ENCODE measurements at regions not wholly inside any gene's neighbourhood (a gene's known extent, or its start where the extent isn't known, plus 50 kb on each side); places are given as distances from the start of the nearest gene placed in this dataset.
A peak's percentile ranks its signal among the peaks of the same experiment; 100 is the strongest.

DNA sequence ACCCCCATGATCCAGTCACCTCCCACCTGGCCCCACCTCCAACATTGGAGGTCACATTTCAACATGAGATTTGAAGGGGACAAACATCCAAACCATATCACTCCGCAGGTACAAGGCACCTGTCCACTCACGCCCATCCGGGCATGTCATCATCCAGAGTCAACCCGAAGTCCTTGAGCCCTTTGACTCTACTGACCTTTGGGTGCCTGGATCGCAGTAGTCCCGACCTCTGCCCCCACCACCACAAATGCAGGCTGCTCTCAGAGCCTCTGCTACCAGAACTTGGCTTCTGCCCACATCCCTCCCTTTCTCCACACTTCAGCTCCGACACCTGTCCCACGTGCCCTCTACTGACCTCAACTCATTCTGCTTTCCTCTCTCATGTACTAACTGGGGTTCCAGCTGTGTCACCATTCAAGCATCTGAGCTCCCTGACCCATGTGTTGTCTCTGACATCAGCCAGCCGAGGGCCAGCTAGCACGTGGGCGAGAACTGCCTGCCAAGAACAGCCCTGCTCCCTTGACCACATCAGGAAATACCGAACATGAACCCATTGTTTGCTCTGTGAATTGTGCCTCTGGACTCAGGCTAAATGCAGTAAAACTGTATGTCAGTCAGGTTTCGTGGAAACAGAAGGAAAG is 498.3 kb upstream of the SULF2 start (continued):
- peak; percentile 95; the same call in 1 of the 2 replicates for TF ChIP-seq ZFP36L1 (CRISPR knock-in tag; IDR thresholded peaks at IDR 0.05)
- no peak for TF ChIP-seq RBM22 (optimal IDR thresholded peaks at IDR 0.05; ENCODE audit: low read length)
- no peak; the same call in 1 of the 2 replicates for TF ChIP-seq RAD51 (IDR thresholded peaks at IDR 0.05; ENCODE audit: borderline replicate concordance)
- TF ChIP-seq, protein P1, sequence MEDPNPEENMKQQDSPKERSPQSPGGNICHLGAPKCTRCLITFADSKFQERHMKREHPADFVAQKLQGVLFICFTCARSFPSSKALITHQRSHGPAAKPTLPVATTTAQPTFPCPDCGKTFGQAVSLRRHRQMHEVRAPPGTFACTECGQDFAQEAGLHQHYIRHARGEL (CRISPR knock-in tag; IDR thresholded peaks at IDR 0.05) = no peak
- TF ChIP-seq ZNF263 (CRISPR knock-in tag; IDR thresholded peaks at IDR 0.05) = no peak
- TF ChIP-seq TBX2 (CRISPR knock-in tag; IDR thresholded peaks at IDR 0.05; ENCODE audit: borderline replicate concordance) = peak; percentile 55; the same call in 1 of the 2 replicates
- TF ChIP-seq TARDBP (CRISPR knock-in tag; IDR thresholded peaks at IDR 0.05) = no peak; the same call in 1 of the 2 replicates
- TF ChIP-seq ZNF737 (CRISPR knock-in tag; IDR thresholded peaks at IDR 0.05; ENCODE audit: borderline replicate concordance) = no peak
- no peak for TF ChIP-seq MYNN (CRISPR knock-in tag; IDR thresholded peaks at IDR 0.05; ENCODE audit: low read depth)
- TF ChIP-seq REPIN1 (CRISPR knock-in tag; IDR thresholded peaks at IDR 0.05; ENCODE audit: borderline replicate concordance, low read depth) = no peak
- TF ChIP-seq, protein P2, sequence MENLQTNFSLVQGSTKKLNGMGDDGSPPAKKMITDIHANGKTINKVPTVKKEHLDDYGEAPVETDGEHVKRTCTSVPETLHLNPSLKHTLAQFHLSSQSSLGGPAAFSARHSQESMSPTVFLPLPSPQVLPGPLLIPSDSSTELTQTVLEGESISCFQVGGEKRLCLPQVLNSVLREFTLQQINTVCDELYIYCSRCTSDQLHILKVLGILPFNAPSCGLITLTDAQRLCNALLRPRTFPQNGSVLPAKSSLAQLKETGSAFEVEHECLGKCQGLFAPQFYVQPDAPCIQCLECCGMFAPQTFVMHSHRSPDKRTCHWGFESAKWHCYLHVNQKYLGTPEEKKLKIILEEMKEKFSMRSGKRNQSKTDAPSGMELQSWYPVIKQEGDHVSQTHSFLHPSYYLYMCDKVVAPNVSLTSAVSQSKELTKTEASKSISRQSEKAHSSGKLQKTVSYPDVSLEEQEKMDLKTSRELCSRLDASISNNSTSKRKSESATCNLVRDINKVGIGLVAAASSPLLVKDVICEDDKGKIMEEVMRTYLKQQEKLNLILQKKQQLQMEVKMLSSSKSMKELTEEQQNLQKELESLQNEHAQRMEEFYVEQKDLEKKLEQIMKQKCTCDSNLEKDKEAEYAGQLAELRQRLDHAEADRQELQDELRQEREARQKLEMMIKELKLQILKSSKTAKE (CRISPR knock-in tag; IDR thresholded peaks at IDR 0.05; ENCODE audit: borderline replicate concordance) = peak; percentile 66
- TF ChIP-seq ZNF543 (CRISPR knock-in tag; IDR thresholded peaks at IDR 0.05) = no peak
- TF ChIP-seq MAF1 (CRISPR knock-in tag; IDR thresholded peaks at IDR 0.05; ENCODE audit: borderline replicate concordance) = no peak
- TF ChIP-seq, protein P3, sequence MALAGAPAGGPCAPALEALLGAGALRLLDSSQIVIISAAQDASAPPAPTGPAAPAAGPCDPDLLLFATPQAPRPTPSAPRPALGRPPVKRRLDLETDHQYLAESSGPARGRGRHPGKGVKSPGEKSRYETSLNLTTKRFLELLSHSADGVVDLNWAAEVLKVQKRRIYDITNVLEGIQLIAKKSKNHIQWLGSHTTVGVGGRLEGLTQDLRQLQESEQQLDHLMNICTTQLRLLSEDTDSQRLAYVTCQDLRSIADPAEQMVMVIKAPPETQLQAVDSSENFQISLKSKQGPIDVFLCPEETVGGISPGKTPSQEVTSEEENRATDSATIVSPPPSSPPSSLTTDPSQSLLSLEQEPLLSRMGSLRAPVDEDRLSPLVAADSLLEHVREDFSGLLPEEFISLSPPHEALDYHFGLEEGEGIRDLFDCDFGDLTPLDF (CRISPR knock-in tag; IDR thresholded peaks at IDR 0.05) = no peak
- TF ChIP-seq ZNF775 (CRISPR knock-in tag; IDR thresholded peaks at IDR 0.05; ENCODE audit: borderline replicate concordance) = no peak
- no peak for TF ChIP-seq POLR2A (IDR thresholded peaks at IDR 0.05; ENCODE audit: insufficient read depth in 1 of 2, low read depth in 2 of 2, low read length in 2 of 2)
- TF ChIP-seq ZNF441 (CRISPR knock-in tag; IDR thresholded peaks at IDR 0.05; ENCODE audit: borderline replicate concordance) = peak; percentile 69; the same call in 1 of the 2 replicates
- TF ChIP-seq CAMTA2 (CRISPR knock-in tag; IDR thresholded peaks at IDR 0.05; ENCODE audit: borderline replicate concordance) = no peak
- TF ChIP-seq ATM (IDR thresholded peaks at IDR 0.05; ENCODE audit: borderline replicate concordance) = no peak
- TF ChIP-seq, protein P4, sequence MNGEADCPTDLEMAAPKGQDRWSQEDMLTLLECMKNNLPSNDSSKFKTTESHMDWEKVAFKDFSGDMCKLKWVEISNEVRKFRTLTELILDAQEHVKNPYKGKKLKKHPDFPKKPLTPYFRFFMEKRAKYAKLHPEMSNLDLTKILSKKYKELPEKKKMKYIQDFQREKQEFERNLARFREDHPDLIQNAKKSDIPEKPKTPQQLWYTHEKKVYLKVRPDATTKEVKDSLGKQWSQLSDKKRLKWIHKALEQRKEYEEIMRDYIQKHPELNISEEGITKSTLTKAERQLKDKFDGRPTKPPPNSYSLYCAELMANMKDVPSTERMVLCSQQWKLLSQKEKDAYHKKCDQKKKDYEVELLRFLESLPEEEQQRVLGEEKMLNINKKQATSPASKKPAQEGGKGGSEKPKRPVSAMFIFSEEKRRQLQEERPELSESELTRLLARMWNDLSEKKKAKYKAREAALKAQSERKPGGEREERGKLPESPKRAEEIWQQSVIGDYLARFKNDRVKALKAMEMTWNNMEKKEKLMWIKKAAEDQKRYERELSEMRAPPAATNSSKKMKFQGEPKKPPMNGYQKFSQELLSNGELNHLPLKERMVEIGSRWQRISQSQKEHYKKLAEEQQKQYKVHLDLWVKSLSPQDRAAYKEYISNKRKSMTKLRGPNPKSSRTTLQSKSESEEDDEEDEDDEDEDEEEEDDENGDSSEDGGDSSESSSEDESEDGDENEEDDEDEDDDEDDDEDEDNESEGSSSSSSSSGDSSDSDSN (CRISPR knock-in tag; IDR thresholded peaks at IDR 0.05) = no peak
- TF ChIP-seq ZMYM4 (CRISPR knock-in tag; IDR thresholded peaks at IDR 0.05) = no peak
- TF ChIP-seq HOXA7 (CRISPR knock-in tag; IDR thresholded peaks at IDR 0.05) = 0 out of 2 replicates have a peak, but pooled peaks have one; percentile 74
- no peak for TF ChIP-seq ZNF75D (CRISPR knock-in tag; IDR thresholded peaks at IDR 0.05; ENCODE audit: borderline replicate concordance)
- no peak for TF ChIP-seq ZBTB7A (CRISPR knock-in tag; IDR thresholded peaks at IDR 0.05)
- peak; percentile 51; the same call in 1 of the 2 replicates for TF ChIP-seq ZNF790 (CRISPR knock-in tag; IDR thresholded peaks at IDR 0.05; ENCODE audit: borderline replicate concordance)
- TF ChIP-seq NR2F6 (IDR thresholded peaks at IDR 0.05) = no peak
- TF ChIP-seq NR2F6 (CRISPR knock-in tag; IDR thresholded peaks at IDR 0.05) = peak; percentile 81
